ENCODE measurements at regions not wholly inside any gene's neighbourhood (a gene's known extent, or its start where the extent isn't known, plus 50 kb on each side); places are given as distances from the start of the nearest gene placed in this dataset.

DNA sequence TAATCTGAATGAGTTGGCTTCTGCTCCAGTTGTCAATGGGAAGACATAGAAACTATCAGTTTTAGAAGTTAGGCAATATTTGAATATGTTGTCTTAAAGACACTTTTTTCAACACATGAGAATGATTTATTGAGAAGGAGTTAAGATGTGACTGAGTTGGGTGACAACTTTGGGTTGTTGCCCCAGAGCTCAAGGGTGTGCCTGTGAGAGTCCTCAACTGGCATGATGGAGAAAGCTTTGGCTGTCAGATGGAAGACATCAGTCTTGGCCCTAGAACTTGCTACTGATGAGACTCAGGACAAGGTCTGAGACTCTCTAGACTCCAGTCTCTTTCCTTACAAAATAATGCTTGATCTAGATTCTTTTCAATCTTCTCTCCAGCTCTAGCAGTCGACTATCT, 69.0 kb upstream of the CTAGE1 start:
- TF ChIP-seq, protein P1, sequence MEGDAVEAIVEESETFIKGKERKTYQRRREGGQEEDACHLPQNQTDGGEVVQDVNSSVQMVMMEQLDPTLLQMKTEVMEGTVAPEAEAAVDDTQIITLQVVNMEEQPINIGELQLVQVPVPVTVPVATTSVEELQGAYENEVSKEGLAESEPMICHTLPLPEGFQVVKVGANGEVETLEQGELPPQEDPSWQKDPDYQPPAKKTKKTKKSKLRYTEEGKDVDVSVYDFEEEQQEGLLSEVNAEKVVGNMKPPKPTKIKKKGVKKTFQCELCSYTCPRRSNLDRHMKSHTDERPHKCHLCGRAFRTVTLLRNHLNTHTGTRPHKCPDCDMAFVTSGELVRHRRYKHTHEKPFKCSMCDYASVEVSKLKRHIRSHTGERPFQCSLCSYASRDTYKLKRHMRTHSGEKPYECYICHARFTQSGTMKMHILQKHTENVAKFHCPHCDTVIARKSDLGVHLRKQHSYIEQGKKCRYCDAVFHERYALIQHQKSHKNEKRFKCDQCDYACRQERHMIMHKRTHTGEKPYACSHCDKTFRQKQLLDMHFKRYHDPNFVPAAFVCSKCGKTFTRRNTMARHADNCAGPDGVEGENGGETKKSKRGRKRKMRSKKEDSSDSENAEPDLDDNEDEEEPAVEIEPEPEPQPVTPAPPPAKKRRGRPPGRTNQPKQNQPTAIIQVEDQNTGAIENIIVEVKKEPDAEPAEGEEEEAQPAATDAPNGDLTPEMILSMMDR (IDR thresholded peaks at IDR 0.05) = no peak
- TF ChIP-seq POLR2A (IDR thresholded peaks at IDR 0.05) = no peak

Measured in Peyer's patch (tissue), 4 donors.